ENCODE measurements at regions not wholly inside any gene's neighbourhood (a gene's known extent, or its start where the extent isn't known, plus 50 kb on each side); places are given as distances from the start of the nearest gene placed in this dataset.
"Not testable (repeated sequence)": the region's sequence is repeated elsewhere in the genome, so short reads cannot be mapped to it uniquely, and the experiment has no call there.

DNA sequence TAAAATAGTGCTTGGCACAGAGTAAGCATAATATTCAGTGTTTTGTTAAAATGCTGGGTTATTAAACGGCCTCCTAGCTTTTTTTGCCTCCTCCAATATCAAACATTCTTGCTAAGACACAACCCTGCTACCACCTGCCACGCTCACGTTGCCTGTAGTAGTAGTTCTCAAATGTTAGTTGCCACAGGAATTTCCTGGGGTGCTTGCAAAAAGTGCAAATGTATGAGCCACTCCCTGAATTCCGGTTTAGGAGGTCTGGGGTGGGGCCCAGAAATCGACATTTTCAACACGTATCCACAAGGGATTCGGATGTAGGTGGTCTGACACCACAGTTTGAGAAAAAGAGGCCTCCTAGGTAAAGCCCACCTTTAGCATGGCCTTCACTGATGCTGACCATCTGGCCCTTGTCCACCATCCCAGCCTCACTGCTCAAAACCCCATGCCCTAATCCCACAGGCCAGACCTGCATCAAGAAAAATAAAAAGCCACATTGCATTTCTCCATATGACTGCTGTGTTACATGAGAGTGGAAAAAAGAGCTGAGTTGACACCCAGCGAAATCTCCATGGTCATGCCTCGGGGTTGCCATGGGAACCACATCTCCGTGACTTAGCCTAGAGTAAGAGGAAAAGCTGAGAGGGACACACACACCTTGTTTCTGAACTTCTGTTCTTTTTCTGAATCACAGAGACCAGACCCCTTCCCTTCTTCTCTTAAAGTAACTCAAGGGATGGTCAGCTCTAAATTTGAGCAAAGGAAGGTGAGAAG lies 116.4 kb upstream of the HES1 start:
- DNase-seq (ENCODE audit: low spot score) = no peak

DNA sequence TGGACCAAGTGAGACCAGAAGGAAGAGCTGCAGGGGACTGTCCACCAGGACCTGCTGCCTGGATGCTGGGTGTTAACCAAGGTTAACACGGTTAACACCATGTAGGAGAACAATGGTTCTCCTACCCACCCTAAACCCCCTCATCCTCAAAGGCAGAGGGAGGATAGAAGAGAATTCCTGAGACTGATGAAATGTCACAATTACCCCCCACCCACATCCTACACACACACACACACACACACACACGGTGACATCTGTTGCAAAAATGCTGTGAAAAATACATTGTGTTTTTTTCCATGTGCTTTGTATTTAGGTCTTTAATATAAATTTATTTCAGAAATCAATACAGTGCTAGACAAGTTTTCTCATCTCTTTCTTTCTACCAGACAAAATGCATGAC lies 113.9 kb upstream of the HES1 start:
- no peak for DNase-seq (ENCODE audit: low spot score)

DNA sequence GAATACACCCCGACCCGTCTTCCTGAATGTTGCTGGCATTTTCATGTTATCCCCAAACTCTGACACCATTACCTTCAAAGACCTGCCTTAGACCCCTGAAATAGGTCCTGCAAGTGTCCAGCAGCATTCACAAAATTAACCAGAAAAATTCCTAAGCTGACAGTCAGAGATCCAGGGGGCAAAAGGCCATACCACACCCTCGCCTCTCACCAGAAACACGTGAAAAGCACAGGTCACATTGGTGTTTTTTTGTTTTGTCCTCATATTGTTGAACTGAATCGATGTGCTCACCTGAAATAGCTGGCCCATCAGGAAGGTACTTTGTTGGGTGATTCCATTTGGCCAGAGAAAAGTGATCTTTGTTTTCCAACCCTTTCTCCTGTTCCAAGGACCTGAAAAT lies 113.1 kb upstream of the HES1 start:
- DNase-seq (ENCODE audit: low spot score) = no peak

DNA sequence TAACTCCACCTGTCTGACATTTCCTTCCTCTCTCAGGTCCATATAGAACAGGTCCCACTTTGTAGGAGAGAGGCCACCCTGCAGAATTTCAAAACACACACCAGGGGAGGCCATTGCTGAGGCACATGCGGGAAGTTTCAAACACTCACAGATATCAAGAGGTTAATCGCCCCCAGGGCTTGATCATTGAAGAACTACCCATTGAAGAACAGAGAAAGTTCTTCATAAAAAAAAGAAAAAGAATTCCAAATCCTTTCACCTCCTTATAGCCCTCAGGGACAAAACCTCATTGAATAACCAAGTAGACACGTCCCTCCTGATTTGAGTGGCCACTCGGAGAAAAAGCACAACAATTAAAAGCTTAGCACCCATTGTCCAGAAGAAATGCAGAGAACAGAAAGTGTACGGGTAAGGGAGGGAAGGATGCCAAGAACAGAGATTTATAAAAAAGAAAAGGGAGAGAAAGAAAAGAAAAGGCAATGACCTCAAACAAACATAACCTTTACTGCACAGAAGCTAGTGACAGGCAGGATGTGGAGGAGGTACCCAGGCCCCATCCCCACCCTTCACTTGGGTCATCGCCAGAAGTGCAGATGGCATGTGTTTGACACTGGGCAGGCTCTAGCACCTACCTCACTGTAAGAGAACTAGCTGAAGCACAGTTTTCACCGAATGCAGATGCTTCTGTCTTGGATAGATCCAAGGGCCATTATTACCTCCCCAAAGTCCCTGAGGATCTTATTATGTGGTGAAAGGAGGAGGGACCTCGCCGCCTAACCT lies 112.3 kb upstream of the HES1 start:
- no peak for DNase-seq (ENCODE audit: low spot score)

DNA sequence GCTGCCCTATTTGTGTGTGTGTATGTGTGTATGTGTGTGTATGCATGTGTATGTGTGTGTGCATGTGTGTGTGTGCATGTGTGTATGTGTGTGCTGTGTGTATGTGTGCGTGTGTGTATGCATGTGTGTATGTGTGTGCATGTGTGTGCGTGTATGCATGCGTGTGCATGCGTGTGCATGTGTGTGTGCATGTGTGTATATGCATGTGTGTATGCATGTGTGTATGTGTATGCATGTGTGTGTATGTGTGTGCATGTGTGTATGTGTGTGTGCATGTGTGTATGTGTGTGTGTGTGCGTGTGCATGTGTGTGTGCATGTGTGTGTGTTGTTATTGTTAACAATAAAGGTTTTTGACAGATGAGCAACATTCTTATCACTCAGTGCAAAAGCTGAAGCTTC lies 110.8 kb upstream of the HES1 start:
- DNase-seq (ENCODE audit: low spot score) = no peak

DNA sequence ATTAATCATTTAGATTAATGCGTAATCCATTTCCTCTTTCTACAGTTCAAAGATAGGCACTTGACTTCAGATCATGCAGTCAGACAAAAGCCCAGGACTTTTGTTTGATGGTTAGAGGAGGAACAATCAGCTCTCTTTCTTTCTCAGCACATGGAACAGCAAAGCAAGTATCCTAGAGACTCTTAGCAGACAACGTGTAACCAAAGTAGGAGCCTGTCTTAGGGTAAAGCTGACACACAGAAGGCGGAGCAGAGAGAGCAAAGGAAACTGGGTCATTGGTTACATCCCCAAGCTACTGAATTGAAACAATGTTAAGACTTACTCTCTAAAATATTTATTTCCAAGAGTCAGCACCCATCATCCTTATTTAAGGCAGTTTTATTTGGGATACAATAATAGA lies 110.0 kb upstream of the HES1 start:
- no peak for DNase-seq (ENCODE audit: low spot score)

DNA sequence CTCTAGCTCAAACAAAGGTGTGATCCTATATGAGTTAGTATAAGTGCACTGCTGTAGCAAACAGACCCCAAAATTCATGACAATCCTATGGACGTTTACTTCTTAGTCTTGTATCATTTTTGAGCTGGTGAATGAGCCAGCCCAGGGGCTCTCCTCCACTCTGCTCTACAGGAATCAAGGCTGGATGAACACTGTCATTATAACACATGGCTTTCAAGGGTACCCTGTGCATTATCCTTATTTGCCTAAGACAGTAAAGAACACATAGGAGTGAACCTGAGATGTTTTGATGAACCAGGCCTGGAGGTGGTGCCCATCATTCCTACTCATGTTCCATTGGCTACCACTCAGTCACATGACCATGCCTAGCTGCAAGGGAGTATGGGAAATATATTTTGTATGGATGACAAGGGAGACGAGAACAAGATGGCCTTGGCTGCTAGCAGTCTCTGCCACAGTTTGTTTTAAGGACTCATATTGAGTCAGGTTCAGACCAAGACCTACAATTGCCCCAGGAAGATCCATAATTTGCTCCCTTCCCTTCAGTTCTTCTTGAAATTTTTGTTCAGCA lies 107.4 kb upstream of the HES1 start:
- DNase-seq (ENCODE audit: low spot score) = no peak

DNA sequence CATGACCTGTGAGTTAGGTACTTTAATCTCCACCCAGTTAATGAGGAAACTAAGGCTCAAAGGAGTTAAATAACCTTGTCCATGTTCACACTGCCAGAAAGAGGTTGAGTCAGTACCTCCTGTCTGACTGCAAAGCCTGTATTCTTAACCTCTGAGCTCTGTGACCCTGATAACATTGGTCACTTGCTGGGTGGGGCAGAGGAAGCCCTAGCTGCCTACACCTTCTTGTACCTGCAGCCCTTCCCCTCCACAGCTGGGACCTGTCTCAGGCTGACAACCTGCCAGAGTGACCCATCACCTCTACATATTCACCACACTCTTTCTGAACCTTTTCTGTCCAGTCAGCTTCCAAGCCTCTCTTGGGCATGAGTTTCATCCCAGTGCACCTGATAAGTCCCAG lies 106.1 kb upstream of the HES1 start:
- DNase-seq (ENCODE audit: low spot score) = no peak

DNA sequence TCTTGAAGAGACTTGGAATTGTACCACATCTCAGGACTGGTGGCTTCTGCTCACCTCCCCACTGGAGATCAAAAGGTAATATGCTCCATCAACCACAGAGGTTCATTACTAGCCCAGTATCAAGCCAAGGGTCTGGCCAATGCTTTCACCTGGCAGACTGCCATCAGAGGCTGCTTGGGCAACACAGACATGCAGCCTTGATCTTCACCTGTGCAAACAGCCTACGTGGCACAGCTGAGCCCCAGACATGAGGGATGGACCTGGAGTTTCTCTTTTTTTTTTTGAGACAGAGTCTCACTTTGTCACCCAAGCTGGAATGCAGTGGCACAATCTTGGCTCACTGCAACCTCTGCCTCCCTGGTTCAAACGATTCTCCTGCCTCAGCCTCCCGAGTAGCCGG lies 105.6 kb upstream of the HES1 start:
- no peak for DNase-seq (ENCODE audit: low spot score)

DNA sequence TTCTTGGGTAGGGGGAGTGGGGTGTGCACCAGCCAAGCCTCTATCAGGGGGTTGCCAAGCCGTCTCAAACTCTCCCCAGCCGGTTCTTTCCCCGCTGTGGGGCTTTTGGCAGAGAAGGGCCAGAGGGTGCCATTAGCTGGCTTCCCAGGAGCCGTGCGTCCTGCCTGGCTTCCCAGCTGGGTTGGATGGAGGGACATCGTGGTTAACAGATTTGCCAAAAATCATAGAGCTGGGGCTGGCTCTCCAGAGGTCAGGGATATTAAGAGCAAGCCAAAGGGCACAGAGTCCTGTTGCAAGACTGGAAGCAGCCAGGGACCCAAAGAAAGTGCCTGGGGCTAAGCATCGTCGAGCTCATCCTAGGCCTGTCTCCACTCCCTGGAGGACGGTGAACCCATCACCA lies 104.6 kb upstream of the HES1 start:
- DNase-seq (ENCODE audit: low spot score) = no peak

DNA sequence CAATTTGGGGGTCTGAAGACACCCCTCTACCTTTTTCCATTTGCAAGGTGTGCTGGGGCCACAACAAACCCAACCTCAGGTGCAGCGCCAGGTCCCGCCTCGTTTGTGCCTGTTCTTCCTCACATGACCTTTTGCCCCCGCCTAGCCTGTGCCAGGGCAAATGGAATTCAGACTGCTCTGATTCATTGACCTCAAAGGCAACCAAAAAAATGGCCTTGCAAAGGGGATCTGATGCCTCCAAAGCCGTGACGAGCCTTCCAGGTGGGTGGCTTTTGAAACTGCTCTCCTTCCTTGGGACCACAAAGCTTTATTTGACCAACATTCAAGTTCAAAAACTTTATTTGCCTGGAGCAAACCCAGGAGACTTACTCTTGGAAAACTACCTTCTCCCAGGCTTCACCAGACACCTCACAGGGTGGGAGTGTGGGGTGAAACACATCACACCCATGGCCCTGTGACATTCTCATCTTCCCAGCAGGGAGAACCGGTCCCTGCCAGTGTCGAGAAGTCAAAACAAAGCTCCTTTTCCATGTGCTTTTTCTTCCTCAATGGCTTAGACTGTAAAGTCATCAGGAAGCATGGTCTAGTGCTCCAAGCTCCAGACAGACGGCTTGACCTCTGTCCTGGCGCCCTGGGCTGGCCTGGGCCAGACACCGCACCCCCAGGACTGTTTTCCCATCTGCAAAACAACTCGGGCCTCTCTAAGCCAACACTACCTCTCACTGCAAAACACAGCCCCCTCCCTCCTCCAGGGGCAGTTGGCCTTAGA lies 103.9 kb upstream of the HES1 start:
- DNase-seq (ENCODE audit: low spot score) = no peak

DNA sequence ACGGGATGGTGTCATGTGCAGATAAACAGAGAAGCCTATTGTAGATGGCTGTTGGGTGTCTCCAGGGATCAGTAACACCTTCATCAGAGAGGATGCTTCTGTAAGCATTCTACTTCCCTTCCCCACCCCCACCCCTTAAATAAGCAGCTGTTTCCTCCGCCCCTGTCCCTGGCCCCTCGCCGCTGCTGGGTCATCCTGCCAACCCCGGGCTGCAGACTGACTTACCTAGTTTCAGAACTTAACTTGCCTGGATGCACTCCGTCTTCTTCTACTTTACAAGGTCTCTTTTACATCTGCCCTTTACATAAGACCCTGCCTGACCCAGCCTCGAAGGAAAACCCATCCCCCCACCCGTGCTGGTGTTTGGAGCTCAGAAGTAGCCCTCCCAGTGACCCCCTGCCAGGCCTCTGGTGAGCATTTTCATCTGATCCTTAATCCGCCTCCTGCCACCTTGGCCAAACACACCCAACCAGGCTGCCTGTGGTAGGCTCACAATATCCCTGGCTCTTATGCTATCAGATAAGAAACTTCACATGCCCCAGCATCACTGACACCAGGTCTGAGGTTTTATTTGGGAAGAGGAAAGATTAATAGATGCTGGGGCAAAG lies 103.0 kb upstream of the HES1 start:
- no peak for DNase-seq (ENCODE audit: low spot score)

DNA sequence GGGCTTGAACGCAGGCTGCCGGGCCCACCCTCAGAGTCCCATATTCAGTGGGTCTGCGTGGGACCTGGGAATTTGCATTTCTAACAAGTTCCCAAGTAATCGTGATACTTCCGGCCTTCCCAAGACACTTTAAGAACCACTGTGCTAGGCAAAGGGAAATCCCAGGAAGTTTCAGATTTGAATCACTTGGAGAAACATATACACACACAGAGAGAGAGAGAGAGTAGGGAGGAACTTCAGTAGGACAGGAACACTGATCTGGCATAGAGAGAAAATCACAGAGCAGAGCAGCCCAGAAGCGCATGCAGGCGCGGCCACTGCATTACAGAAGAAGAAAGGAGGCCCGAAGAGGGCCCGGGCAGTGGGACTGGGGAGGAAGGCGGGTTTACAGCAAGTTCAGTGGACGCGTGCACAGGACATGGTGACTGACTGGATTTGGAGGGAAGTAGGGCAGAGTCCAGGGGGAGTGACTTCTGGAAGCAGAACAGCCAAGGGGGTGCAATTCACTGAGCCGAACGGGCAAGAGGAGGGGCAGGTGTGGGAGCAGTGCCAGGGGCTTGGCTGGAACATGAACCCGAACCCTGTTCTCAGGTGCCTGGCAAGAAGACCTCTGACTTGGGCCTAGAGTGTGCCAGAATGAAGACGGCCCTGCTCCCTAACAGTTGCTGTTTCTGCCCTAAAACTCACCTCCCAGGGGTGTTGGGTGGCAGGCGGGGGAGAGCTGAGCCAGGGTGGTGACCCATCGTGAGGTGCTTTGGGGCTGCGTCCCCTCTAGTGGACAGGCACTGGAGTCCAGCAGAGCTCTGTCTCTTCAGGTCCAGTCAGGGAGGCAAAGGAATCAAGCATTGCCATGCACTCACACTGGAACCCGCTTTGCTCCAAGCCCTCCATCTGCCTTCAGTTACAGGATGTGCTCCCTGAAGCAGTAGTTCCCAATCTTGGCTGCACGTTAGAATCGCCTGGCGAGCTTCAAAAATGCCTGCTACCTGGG lies 101.3 kb upstream of the HES1 start:
- DNase-seq (ENCODE audit: low spot score) = no peak

DNA sequence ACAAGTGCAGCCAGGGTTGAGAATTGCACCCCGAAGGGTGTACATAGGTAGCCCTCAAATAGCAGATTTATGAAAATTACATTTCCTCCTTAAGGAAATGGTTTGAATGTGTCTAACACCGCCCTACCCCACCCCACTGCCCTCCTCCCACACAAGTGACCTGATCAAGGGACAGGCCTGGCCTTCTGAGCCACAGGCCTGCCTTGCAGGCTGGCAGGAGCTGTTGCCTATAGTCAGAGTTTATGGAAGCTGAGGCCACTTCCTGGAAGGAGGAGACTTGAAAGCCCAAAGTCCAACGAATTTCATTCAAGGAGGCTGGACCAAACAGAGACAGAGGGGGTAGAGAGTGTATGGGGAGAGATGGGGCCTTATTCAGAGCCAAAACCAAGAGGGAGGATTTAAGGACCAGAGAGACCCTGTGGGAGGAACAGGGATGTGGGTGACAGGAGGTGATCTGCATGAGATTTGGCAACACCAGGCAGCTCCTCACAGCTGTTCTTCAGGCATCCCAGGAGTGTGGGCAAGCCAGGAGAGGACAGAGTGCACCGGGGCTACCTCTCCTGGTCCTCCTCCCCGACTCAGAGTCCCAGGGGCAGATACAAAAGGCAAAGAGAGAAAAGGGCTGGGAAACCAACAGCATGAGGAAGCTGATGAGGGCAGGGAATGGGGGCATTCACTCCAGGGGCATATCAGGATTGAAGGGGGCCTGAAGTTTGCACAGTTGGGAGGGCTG lies 100.4 kb upstream of the HES1 start:
- DNase-seq (ENCODE audit: low spot score) = no peak

DNA sequence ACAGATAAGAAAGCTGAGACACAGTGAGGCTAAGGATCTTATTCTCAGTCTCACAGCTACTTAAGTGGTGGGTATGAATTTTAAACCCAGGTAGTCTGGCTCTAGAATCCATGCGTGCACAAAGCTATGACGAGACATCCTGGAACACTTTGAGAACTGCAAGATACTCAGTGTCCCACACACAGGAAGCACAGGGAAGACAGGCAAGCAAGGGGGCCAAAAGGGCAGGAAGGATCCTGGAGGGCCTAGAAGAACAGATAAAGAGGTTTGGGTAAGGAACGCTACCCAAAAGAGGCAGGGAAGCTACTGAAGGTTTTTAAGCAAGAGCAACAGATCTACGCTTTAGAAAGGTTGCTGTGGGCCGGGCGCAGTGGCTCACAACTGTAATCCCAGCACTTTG lies 99.1 kb upstream of the HES1 start:
- DNase-seq (ENCODE audit: low spot score) = no peak

DNA sequence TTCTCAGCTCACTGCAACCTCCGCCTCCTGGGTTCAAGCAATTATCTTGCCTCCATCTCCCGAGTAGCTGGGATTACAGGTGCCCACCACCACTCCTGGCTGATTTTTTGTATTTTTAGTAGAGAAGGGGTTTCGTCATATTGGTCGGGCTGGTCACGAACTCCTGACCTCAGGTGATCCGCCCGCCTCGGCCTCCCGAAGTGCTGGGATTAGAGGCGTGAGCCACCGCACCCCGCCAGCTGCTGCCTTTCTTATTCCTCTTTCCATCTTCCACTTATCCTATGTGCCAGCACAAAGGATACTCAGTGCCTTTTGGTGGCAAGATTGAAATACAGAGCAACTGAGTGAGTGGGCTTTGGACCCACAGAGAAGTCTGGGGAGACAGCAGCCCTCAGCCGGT lies 97.6 kb upstream of the HES1 start:
- DNase-seq (ENCODE audit: low spot score) = not testable (repeated sequence)

DNA sequence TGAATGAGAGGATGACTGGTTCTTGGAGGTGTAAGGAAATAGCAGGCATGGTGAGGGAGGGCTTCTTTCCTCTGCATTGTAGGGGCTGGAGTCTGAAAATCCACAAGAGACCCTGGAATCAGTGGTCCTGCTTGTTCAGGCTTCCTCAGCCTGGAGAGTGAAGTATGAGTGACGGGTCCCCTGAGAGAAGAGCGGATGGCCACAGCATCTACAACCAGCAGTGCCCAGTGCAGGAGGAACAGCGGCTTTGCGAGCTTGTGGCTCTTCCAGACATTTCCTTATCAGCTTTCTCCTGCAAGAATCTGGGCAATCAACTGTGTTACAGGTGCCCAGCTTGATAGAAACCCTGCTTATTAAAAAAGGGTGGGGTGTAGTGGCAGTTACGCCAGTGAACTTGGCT lies 97.0 kb upstream of the HES1 start:
- no peak for DNase-seq (ENCODE audit: low spot score)

DNA sequence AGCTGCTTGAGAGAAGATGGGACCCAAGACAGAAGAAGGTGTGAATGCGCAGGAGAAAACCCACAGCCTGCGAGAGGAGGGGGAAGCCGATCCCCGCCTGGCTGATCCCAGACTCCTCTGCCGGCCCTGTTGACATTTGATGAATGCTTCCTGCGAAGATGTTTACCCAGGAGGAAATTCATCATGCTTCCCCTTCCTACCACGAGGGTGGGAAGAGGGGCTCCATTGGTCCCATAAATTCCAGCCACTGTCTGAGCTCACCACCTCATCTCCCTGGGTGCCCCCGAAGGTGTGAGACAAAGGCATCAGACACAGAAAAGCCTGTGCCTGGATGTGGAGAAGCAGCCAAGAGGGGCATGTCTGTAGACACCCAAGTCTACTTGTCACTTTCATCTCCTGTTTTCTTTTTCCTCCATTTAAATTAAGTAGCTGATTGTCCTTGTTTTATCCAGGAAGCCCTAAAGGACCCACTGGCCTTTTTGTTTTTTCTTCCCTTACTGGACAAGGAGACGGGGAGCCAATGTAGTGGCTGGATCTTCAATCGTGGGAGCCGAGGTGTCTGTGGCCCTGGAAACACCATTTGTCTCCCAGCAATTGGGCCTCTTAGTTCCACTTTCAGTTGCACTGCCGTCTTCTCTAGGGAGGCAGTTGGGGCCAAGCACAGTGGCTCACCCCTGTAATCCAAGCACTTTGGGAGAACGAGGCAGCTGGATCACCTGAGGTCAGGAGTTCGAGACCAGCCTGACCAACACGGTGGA lies 95.3 kb upstream of the HES1 start:
- no peak for DNase-seq (ENCODE audit: low spot score)

DNA sequence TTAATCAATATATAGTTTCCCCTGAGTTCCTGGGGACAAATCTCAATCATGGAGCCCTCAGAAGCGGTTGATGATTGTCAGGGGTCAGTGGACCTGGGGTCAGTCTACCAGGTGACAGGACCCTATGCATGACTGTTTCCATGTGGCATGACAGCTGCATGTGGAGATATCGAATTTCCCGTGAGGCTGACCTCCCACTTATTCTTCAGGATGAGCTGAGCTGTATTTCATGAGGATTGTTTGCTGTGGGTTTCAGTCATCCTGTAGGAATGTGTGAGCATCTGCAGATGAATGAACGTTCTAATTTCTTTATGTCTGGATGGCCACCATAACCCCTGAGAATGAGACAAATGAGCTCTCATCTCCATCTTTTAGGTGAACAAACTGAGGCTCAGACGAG lies 93.0 kb upstream of the HES1 start:
- no peak for DNase-seq (ENCODE audit: low spot score)

DNA sequence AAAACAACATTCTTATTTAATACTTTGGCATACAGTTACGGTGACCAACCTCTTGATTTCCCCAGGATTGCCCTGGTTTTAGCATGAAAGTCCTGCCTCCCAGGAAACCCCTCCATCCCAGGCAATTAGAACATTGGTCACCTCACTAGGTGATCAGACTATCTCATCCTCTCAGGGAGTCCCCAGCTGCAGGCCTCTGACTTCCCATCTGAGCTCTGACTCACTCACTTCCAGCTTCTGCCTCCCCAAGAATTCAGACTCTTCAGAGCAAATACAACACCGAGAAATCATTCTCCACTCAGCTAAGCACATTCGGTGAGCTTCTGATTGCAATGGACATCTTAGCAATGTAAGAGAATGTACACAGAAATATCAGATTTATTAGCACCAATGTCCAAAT lies 92.4 kb upstream of the HES1 start:
- no peak for DNase-seq (ENCODE audit: low spot score)

All from HuH-7.5 (cell line).